Lower leg skin (tissue), 4 donors: ENCODE measurements at regions not wholly inside any gene's neighbourhood (a gene's known extent, or its start where the extent isn't known, plus 50 kb on each side); places are given as distances from the start of the nearest gene placed in this dataset.

ENCODE experiments used
- DNase-seq, 2 donors: peaks; one replicate each; pipeline ENCODE4 v3.0.0-alpha.2; 2019; ENCODE audit warnings: low spot score in 2 of 2
- H3K4me3 ChIP-seq: fragments of 200-600 bp; sonication (generic); 2 replicates; pipeline ENCODE4 v1.5.1; 2017; ENCODE audit warnings: mild to moderate bottlenecking, low read depth; ENCODE audit not compliant: poor library complexity, severe bottlenecking
- POLR2A ChIP-seq, 2 donors: fragments of 450-650 bp; IDR thresholded peaks; one replicate each; pipeline ENCODE4 v1.6.1; 2016 to 2017; ENCODE audit warnings: antibody characterized with exemption in 2 of 2, mild to moderate bottlenecking in 1 of 2, moderate library complexity in 1 of 2
- WGBS, 2 donors: methylation state at CpG; one replicate each; pipeline ENCODE4 v1.1.5; 2018; 5-methylcytosine and 5-hydroxymethylcytosine counted together
- intact Hi-C: fragments of 100-400 bp; cut with DNase I; formaldehyde crosslinking; loops from one replicate; pipeline ENCODE4 v1.15.0; 2023; ENCODE audit warnings: low total_unique reads
- TF ChIP-seq, protein P1 (sequence below), 3 donors: fragments of 450-650 bp; IDR thresholded peaks; one replicate each; pipeline ENCODE4 v1.5.1; 2016; ENCODE audit warnings: antibody characterized with exemption in 3 of 3, mild to moderate bottlenecking in 3 of 3, moderate library complexity in 2 of 3

GRCh38 chr3:194745422-194746184 is 59.9 kb downstream of the FAM43A start:
- intact Hi-C loops = no loop called here
- no peak overlapping the region for H3K4me3 ChIP-seq
- no peak for TF ChIP-seq POLR2A (IDR thresholded peaks at IDR 0.05)
- TF ChIP-seq, protein P1, sequence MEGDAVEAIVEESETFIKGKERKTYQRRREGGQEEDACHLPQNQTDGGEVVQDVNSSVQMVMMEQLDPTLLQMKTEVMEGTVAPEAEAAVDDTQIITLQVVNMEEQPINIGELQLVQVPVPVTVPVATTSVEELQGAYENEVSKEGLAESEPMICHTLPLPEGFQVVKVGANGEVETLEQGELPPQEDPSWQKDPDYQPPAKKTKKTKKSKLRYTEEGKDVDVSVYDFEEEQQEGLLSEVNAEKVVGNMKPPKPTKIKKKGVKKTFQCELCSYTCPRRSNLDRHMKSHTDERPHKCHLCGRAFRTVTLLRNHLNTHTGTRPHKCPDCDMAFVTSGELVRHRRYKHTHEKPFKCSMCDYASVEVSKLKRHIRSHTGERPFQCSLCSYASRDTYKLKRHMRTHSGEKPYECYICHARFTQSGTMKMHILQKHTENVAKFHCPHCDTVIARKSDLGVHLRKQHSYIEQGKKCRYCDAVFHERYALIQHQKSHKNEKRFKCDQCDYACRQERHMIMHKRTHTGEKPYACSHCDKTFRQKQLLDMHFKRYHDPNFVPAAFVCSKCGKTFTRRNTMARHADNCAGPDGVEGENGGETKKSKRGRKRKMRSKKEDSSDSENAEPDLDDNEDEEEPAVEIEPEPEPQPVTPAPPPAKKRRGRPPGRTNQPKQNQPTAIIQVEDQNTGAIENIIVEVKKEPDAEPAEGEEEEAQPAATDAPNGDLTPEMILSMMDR (IDR thresholded peaks at IDR 0.05) = no peak
- DNase-seq = peak in 1 of 2 donors; percentile 68
- WGBS, 2 donors = 72 to 82% methylated on average over 9 of the region's 9 CpGs

DNA sequence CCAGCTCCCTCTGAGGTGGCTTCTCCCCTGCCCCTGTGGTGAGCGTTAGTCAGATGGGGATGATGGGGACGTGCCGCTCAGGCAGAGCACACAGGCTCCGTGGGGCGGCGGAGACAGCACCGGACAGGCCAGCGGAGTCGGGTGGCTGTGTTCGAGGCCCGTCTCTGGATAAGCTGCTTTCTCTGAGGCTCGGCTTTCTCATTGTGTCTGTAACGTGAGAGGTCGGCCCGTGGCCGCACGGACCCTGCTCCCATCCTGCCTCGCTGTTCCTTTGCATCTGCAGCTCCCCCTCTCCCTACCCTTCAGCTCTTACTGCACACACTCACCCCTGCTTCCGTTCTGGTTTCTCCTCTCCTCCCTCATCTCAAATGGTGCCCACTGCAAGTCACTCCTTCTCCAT is 62.5 kb downstream of the FAM43A start:
- peak in 1 of 2 donors; percentile 68 for DNase-seq
- intact Hi-C loops = no loop called here
- H3K4me3 ChIP-seq = no peak overlapping the region
- 88 to 90% methylated on average over 19 of the region's 19 CpGs for WGBS, 2 donors
- TF ChIP-seq POLR2A (IDR thresholded peaks at IDR 0.05) = no peak
- TF ChIP-seq, protein P1 (IDR thresholded peaks at IDR 0.05) = no peak

- no peak overlapping the region for H3K4me3 ChIP-seq
- TF ChIP-seq, protein P1 (IDR thresholded peaks at IDR 0.05) = peak in 1 of 3 donors; percentile 75
- TF ChIP-seq POLR2A (IDR thresholded peaks at IDR 0.05) = no peak
- peak in 1 of 2 donors; percentile 68 for DNase-seq
- 77 to 81% methylated on average over 17 of the region's 17 CpGs for WGBS, 2 donors
- intact Hi-C loops = no loop called here
Observed at GRCh38 chr3:194749631-194750490, 64.2 kb downstream of the FAM43A start.

DNA sequence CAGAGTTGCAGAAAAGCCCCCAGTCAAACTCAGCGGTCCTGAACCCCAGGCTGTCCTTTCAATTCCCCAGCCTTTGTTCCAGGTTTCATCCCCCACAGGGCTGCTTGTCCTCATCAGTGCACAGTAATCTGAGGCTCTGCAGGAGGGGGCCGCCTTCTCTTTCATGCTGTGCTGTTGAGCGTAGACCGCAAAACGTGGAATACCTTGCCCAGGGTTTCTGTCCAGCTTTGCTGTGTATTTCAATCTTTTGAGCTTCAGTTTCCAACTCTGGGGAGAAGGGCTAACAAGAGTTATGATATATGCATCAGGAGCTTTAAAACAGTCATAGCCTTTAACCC is 64.8 kb downstream of the FAM43A start:
- 88 to 93% methylated on average over 5 of the region's 5 CpGs for WGBS, 2 donors
- DNase-seq = peak in 1 of 2 donors; percentile 34
- H3K4me3 ChIP-seq = no peak overlapping the region
- intact Hi-C loops = no loop called here
- TF ChIP-seq, protein P1 (IDR thresholded peaks at IDR 0.05) = no peak
- TF ChIP-seq POLR2A (IDR thresholded peaks at IDR 0.05) = no peak

GRCh38 chr3:194755671-194756459 is 70.2 kb downstream of the FAM43A start:
- no peak overlapping the region for H3K4me3 ChIP-seq
- WGBS, 2 donors = 86 to 96% methylated on average over 28 of the region's 29 CpGs
- TF ChIP-seq, protein P1 (IDR thresholded peaks at IDR 0.05) = no peak
- no peak for TF ChIP-seq POLR2A (IDR thresholded peaks at IDR 0.05)
- DNase-seq = peak in 1 of 2 donors; percentile 78
- intact Hi-C loops = no loop called here
